Fibroblast of the aortic adventitia (primary cell): ENCODE measurements at regions not wholly inside any gene's neighbourhood (a gene's known extent, or its start where the extent isn't known, plus 50 kb on each side); places are given as distances from the start of the nearest gene placed in this dataset.

Experiments used
- DNase-seq: peaks from one replicate; pipeline ENCODE4 v3.0.0-alpha.2; 2010; ENCODE audit warnings: low read depth
- H3K4me3 ChIP-seq: 2 replicates; pipeline ENCODE4 v1.5.1; 2011; ENCODE audit warnings: low read depth, mild to moderate bottlenecking, control low read depth, low read length, moderate library complexity
- CTCF ChIP-seq: IDR thresholded peaks from 2 replicates; pipeline ENCODE4 v1.5.1; 2011; ENCODE audit warnings: mild to moderate bottlenecking, low read length, control low read depth, inconsistent platforms; ENCODE audit not compliant: insufficient read depth

GRCh38 chr1:81305997-81306452, 494.7 kb upstream of the ADGRL2 start:
- TF ChIP-seq CTCF: peak; percentile 27
- peak overlapping the region; percentile 66 for H3K4me3 ChIP-seq
- DNase-seq: peak; percentile 60

GRCh38 chr1:81304187-81304586, 496.5 kb upstream of the ADGRL2 start:
- no peak for TF ChIP-seq CTCF
- H3K4me3 ChIP-seq: no peak overlapping the region
- DNase-seq: peak; percentile 52

GRCh38 chr1:81299892-81300291, 500.8 kb upstream of the ADGRL2 start:
- no peak overlapping the region for H3K4me3 ChIP-seq
- TF ChIP-seq CTCF: no peak
- DNase-seq: no peak

- no peak overlapping the region for H3K4me3 ChIP-seq
- no peak for DNase-seq
- TF ChIP-seq CTCF: no peak
Measured at GRCh38 chr1:81298266-81298665, 502.5 kb upstream of the ADGRL2 start.

GRCh38 chr1:81296601-81297000, 504.1 kb upstream of the ADGRL2 start:
- peak; percentile 69 for DNase-seq
- H3K4me3 ChIP-seq: no peak overlapping the region
- no peak for TF ChIP-seq CTCF

- H3K4me3 ChIP-seq: no peak overlapping the region
- no peak for DNase-seq
- TF ChIP-seq CTCF: no peak
Measured at GRCh38 chr1:81290326-81290725, 510.4 kb upstream of the ADGRL2 start.

GRCh38 chr1:81288689-81289088, 512.0 kb upstream of the ADGRL2 start:
- no peak overlapping the region for H3K4me3 ChIP-seq
- TF ChIP-seq CTCF: no peak

More at GRCh38 chr1:81288689-81289088, 512.0 kb upstream of the ADGRL2 start:
- DNase-seq: no peak
